NB4 (cell line): ENCODE measurements at regions not wholly inside any gene's neighbourhood (a gene's known extent, or its start where the extent isn't known, plus 50 kb on each side); places are given as distances from the start of the nearest gene placed in this dataset.

Experiments
- CTCF ChIP-seq: IDR thresholded peaks from one replicate; pipeline ENCODE4 v1.5.1; 2012; ENCODE audit warnings: low read depth, low read length
- MAX ChIP-seq: IDR thresholded peaks from 2 replicates; pipeline ENCODE4 v1.6.1; 2011; ENCODE audit warnings: low read depth, low read length
- MYC ChIP-seq: IDR thresholded peaks from 2 replicates; pipeline ENCODE4 v1.6.1; 2011; ENCODE audit warnings: low read depth, low read length
- POLR2A ChIP-seq: IDR thresholded peaks from 2 replicates; pipeline ENCODE4 v1.6.1; 2011; ENCODE audit warnings: mild to moderate bottlenecking; ENCODE audit not compliant: insufficient read length; ENCODE audit errors: extremely low read depth

- no peak for TF ChIP-seq CTCF
- TF ChIP-seq MAX, result no peak
- TF ChIP-seq POLR2A, result no peak
- TF ChIP-seq MYC, result no peak
Observed at GRCh38 chr6:16042751-16043150, 86.1 kb upstream of the MYLIP start.
